Heart left ventricle (tissue), 16 donors: ENCODE measurements at regions not wholly inside any gene's neighbourhood (a gene's known extent, or its start where the extent isn't known, plus 50 kb on each side); places are given as distances from the start of the nearest gene placed in this dataset.

Experiments used
- ATAC-seq, 4 donors: fragments of 200-7000 bp; cut with Tn5 transposase; one replicate each; pipeline ENCODE4 v1.9.1; 2020 to 2022; ENCODE audit warnings: moderate library complexity in 4 of 4, mild to moderate bottlenecking in 3 of 4, moderate number of reproducible peaks in 1 of 4
- DNase-seq, 5 donors: peaks; one replicate each; pipeline ENCODE4 v3.0.0-alpha.2; 2020
- H3K27ac ChIP-seq, 12 donors: fragments of 200-600 bp; sonication (generic) in 4 of 12; one replicate each; pipeline versions ENCODE4 v1.5.0 to v1.8.0; 2016 to 2022; ENCODE audit warnings: mild to moderate bottlenecking in 2 of 12
- H3K27me3 ChIP-seq, 9 donors: fragments of 200-600 bp; sonication (generic) in 2 of 9; one replicate each; pipeline versions ENCODE4 v1.5.1 to v1.8.0; 2016 to 2022; ENCODE audit warnings: mild to moderate bottlenecking in 3 of 9
- H3K36me3 ChIP-seq, 9 donors: fragments of 200-600 bp; sonication (generic) in 2 of 9; one replicate each; pipeline versions ENCODE4 v1.5.0 to v1.8.0; 2018 to 2022; ENCODE audit warnings: mild to moderate bottlenecking in 2 of 9
- H3K4me1 ChIP-seq, 12 donors: fragments of 200-600 bp; sonication (generic) in 4 of 12; one replicate each; pipeline versions ENCODE4 v1.5.0 to v1.8.0; 2016 to 2022; ENCODE audit warnings: mild to moderate bottlenecking in 3 of 12
- H3K4me3 ChIP-seq, 12 donors: fragments of 200-600 bp; sonication (generic) in 4 of 12; one replicate each; pipeline versions ENCODE4 v1.5.0 to v1.8.0; 2017 to 2022; ENCODE audit warnings: mild to moderate bottlenecking in 9 of 12, moderate library complexity in 4 of 12
- H3K9me3 ChIP-seq, 12 donors: fragments of 200-600 bp; sonication (generic) in 4 of 12; one replicate each; pipeline versions ENCODE4 v1.5.0 to v1.8.0; 2016 to 2022; ENCODE audit warnings: mild to moderate bottlenecking in 1 of 12
- CTCF ChIP-seq, 12 donors: fragments of 200-600 bp; sonication (generic) in 4 of 12; IDR thresholded peaks; one replicate each; pipeline versions ENCODE4 v1.5.0 to v1.8.0; 2018 to 2022; ENCODE audit warnings: antibody characterized with exemption in 12 of 12, mild to moderate bottlenecking in 5 of 12
- POLR2A ChIP-seq, 2 donors: fragments of 450-650 bp; IDR thresholded peaks; one replicate each; pipeline ENCODE4 v1.6.1; 2017; ENCODE audit warnings: antibody characterized with exemption in 2 of 2, mild to moderate bottlenecking in 2 of 2, moderate library complexity in 2 of 2
- WGBS, 4 donors: extraction: QIAGEN DNeasy Blood & Tissue Kit in 2 of 4; methylation state at CpG; one replicate each; pipeline versions ENCODE4 v1.1.5 to v1.1.7; 2013 to 2018; 5-methylcytosine and 5-hydroxymethylcytosine counted together
- intact Hi-C, 10 donors: fragments of 100-400 bp; cut with DNase I; formaldehyde crosslinking; loops; one replicate each; pipeline versions ENCODE4 v1.11.1 to v1.14.2; 2022
- donor health status: ischemic (EF 13 %, LVEDD 7.1; RV severe dilation, severe dysfunction).
- donor health status: healthy with polysubstance abuse.
- donor health status: DM: no; HTN: yes; CAD: no.
- donor health status: DM: no; HTN: no; CAD: no.
- donor health status: ischemic (EF 25% LVEDD 6.9; RV normal size, moderate dysfunction).
- donor health status: ischemic (EF 25% LVEDD 5.7; RV mildly dilated, moderate dysfunction).
- donor health status: healthy.
- donor health status: DM: yes; HTN: yes; CAD: no.
- donor health status: ischemic (EF 35%, LVEDD 5.7; RV mildly dilated, moderate dysfunction).
- donor health status: nonischemic (EF 11% LVEDD 7.7; RV severe dilation, severe dysfunction).
- donor health status: DM: yes; HTN: yes; CAD: no.
- donor health status: PGD.
- donor health status: ischemic (EF 29% LVEDD 5.4; RV normal size, mild dysfunction).
- donor health status: nonischemic (EF 23%, LVEDD 6.1; RV moderate dilation, normal function).

GRCh38 chr2:242040303-242040655 is 170.8 kb downstream of the RTP5 start:
- Histone ChIP-seq H3K27ac (no peak overlapping the region), H3K9me3 (no peaks in the 10 kb centered on the region), H3K4me1 (no peaks in the 10 kb centered on the region), H3K36me3 (no peaks in the 10 kb centered on the region), H3K27me3 (peaks cover 0 to 55% (median 6%) of the 10 kb centered on the region in 9 donors), H3K4me3 (no peak overlapping the region)
- DNase-seq = no peak
- intact Hi-C loops = no loop called here
- no peak for ATAC-seq
- WGBS, 4 donors = 78 to 94% (median 90%) methylated on average over 9 to 10 of the region's 10 CpGs
- no peak for TF ChIP-seq CTCF (IDR thresholded peaks at IDR 0.05)
- TF ChIP-seq POLR2A (IDR thresholded peaks at IDR 0.05) = no peak

- no peak for DNase-seq
- intact Hi-C loops = no loop called here
- Histone ChIP-seq H3K9me3 (no peaks in the 10 kb centered on the region), H3K36me3 (no peaks in the 10 kb centered on the region), H3K4me3 (no peak overlapping the region), H3K4me1 (no peaks in the 10 kb centered on the region), H3K27ac (no peak overlapping the region), H3K27me3 (peaks cover 0 to 55% (median 6%) of the 10 kb centered on the region in 9 donors)
- ATAC-seq = no peak
- WGBS, 4 donors = 86 to 88% (median 87%) methylated on average over 11 to 15 of the region's 15 CpGs
- TF ChIP-seq CTCF (IDR thresholded peaks at IDR 0.05) (no peak), POLR2A (IDR thresholded peaks at IDR 0.05) (no peak)
These were observed 171.2 kb downstream of the RTP5 start for GRCh38 chr2:242040681-242041080.

GRCh38 chr2:242041816-242042215 is 172.3 kb downstream of the RTP5 start:
- Histone ChIP-seq H3K27me3 (peaks cover 0 to 55% (median 4%) of the 10 kb centered on the region in 9 donors), H3K9me3 (no peaks in the 10 kb centered on the region), H3K4me1 (no peaks in the 10 kb centered on the region), H3K4me3 (no peak overlapping the region), H3K27ac (no peak overlapping the region), H3K36me3 (no peaks in the 10 kb centered on the region)
- TF ChIP-seq POLR2A (IDR thresholded peaks at IDR 0.05) = no peak
- TF ChIP-seq CTCF (IDR thresholded peaks at IDR 0.05) = no peak
- WGBS, 4 donors = 74 to 87% (median 77%) methylated on average over 2 to 3 of the region's 3 CpGs
- intact Hi-C loops = no loop called here
- no peak for ATAC-seq
- DNase-seq = no peak

- Histone ChIP-seq H3K4me1 (no peaks in the 10 kb centered on the region), H3K27ac (no peak overlapping the region), H3K36me3 (no peaks in the 10 kb centered on the region), H3K9me3 (no peaks in the 10 kb centered on the region), H3K4me3 (no peak overlapping the region), H3K27me3 (peaks cover 0 to 51% (median 11%) of the 10 kb centered on the region in 9 donors)
- TF ChIP-seq POLR2A (IDR thresholded peaks at IDR 0.05) (no peak), CTCF (IDR thresholded peaks at IDR 0.05) (no peak)
- ATAC-seq (no peak), DNase-seq (no peak)
- 68 to 76% (median 72%) methylated on average over 11 to 13 of the region's 13 CpGs for WGBS, 4 donors
- intact Hi-C loops = no loop called here
These were observed 174.2 kb downstream of the RTP5 start for GRCh38 chr2:242043538-242044312.
